ENCODE measurements at regions not wholly inside any gene's neighbourhood (a gene's known extent, or its start where the extent isn't known, plus 50 kb on each side); places are given as distances from the start of the nearest gene placed in this dataset.

DNA sequence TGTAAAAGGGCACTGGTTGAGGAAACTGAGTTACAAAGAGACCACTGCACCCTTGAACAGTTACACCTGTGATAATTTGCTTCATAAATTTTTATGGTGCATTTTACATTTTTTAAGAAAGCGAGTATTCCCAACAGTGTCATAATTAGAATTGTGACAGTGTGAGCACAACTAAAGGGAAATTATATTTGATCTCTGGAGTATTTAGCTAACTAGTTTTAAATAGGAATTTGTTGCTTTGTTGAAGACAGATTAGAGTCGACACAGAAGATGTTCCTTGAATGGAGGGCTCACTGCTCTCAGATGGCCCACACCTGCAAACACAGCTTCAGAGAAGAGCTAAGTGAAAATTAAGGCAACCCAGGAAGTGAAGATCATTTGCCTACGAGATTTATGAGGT is 555.0 kb upstream of the GOT2 start:
- peaks cover 4 to 26% (median 9%) of the 10 kb centered on the region in 8 donors for H3K9me3 Mint-ChIP-seq
- H3K27ac Mint-ChIP-seq: no peak overlapping the region
- CTCF ChIA-PET (ENCODE audit: partially characterized antibody): no interaction called here
- intact Hi-C loops (cut with micrococcal nuclease): no loop called here
- H3K4me3 Mint-ChIP-seq: no peak overlapping the region
- H3K4me3 ChIP-seq (ENCODE audit: low read length in 2 of 2): no peak overlapping the region
- no peak overlapping the region for H3K27ac ChIP-seq (ENCODE audit: low read depth, low read length)
- H3K4me1 Mint-ChIP-seq: no peaks in the 10 kb centered on the region
- no peak for DNase-seq
- no peaks in the 10 kb centered on the region for H3K4me1 ChIP-seq (ENCODE audit: insufficient read depth, low read length)
- H3K27me3 ChIP-seq (ENCODE audit: insufficient read depth, low read length): no peaks in the 10 kb centered on the region
- no peaks in the 10 kb centered on the region for H3K36me3 Mint-ChIP-seq
- no peaks in the 10 kb centered on the region for H3K36me3 ChIP-seq (ENCODE audit: insufficient read depth, low read length)
- POLR2A ChIA-PET (ENCODE audit: partially characterized antibody): no interaction called here
- H3K9me3 ChIP-seq (ENCODE audit: control insufficient read depth in 1 of 2, low read length in 2 of 2): no peaks in the 10 kb centered on the region
- H3K27me3 Mint-ChIP-seq: no peaks in the 10 kb centered on the region

- Mint-ChIP-seq H3K27ac (no peak overlapping the region), H3K27me3 (no peaks in the 10 kb centered on the region), H3K36me3 (no peaks in the 10 kb centered on the region), H3K4me3 (no peak overlapping the region), H3K4me1 (no peaks in the 10 kb centered on the region), H3K9me3 (peaks cover 0 to 5% (median 3%) of the 10 kb centered on the region in 8 donors)
- no peaks in the 10 kb centered on the region for H3K9me3 ChIP-seq (ENCODE audit: control insufficient read depth in 1 of 2, low read length in 2 of 2)
- POLR2A ChIA-PET (ENCODE audit: partially characterized antibody): no interaction called here
- CTCF ChIA-PET (ENCODE audit: partially characterized antibody): no interaction called here
- H3K4me3 ChIP-seq (ENCODE audit: low read length in 2 of 2): no peak overlapping the region
- no peaks in the 10 kb centered on the region for H3K36me3 ChIP-seq (ENCODE audit: insufficient read depth, low read length)
- no peak for DNase-seq
- H3K27me3 ChIP-seq (ENCODE audit: insufficient read depth, low read length): no peaks in the 10 kb centered on the region
- intact Hi-C loops (cut with micrococcal nuclease): no loop called here
- no peaks in the 10 kb centered on the region for H3K4me1 ChIP-seq (ENCODE audit: insufficient read depth, low read length)
- H3K27ac ChIP-seq (ENCODE audit: low read depth, low read length): no peak overlapping the region
Measured at GRCh38 chr16:59274141-59274540, 540.0 kb upstream of the GOT2 start.

DNA sequence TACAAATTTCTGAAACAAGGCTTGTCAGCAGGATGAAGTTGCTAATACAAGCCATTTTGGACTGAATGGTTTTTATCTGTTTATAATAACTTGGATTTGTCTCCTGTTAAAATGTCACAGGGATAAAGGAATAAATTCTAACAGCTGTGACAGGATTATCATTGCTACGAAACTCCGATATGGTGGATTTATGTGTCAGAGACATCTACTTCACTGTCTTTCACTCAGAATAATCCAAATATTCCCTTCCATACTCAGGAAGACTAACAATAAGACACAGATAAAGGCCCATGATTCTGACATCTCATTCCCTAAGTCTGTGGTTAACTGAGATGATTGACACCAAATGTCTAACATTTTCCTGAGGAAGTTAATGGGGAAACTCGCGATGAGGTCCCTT is 529.8 kb upstream of the GOT2 start:
- no peak overlapping the region for H3K4me3 Mint-ChIP-seq
- CTCF ChIA-PET (ENCODE audit: partially characterized antibody): no interaction called here
- H3K4me3 ChIP-seq (ENCODE audit: low read length in 2 of 2): no peak overlapping the region
- no peak for DNase-seq
- no peak overlapping the region for H3K27ac Mint-ChIP-seq
- H3K36me3 ChIP-seq (ENCODE audit: insufficient read depth, low read length): no peaks in the 10 kb centered on the region
- H3K9me3 Mint-ChIP-seq: peaks cover 0 to 17% (median 4%) of the 10 kb centered on the region in 8 donors
- no peaks in the 10 kb centered on the region for H3K9me3 ChIP-seq (ENCODE audit: control insufficient read depth in 1 of 2, low read length in 2 of 2)
- no peaks in the 10 kb centered on the region for H3K4me1 ChIP-seq (ENCODE audit: insufficient read depth, low read length)
- peaks cover 0 to 5% (median 4%) of the 10 kb centered on the region in 4 donors for H3K4me1 Mint-ChIP-seq
- POLR2A ChIA-PET (ENCODE audit: partially characterized antibody): no interaction called here
- no peaks in the 10 kb centered on the region for H3K27me3 Mint-ChIP-seq
- intact Hi-C loops (cut with micrococcal nuclease): no loop called here
- H3K27me3 ChIP-seq (ENCODE audit: insufficient read depth, low read length): no peaks in the 10 kb centered on the region
- H3K36me3 Mint-ChIP-seq: no peaks in the 10 kb centered on the region
- H3K27ac ChIP-seq (ENCODE audit: low read depth, low read length): no peak overlapping the region

DNA sequence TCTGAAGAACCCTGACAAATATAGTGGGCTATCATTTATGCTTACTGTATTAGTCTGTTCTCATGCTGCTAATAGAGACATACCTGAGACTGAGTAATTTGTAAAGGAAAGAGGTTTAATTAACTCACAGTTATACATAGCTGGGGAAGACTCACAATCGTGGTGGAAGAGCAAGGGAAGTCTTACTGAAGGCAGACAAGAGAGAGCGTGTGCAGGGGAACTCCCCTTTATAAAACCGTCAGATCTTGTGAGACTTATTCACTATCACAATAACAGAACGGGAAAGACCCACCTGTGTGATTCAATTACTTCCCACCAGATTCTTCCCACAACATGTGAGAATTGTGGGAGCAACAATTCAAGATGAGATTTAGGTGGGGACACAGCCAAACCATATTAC is 526.8 kb upstream of the GOT2 start:
- Mint-ChIP-seq H3K27me3 (no peaks in the 10 kb centered on the region), H3K9me3 (peaks cover 0 to 9% (median 2%) of the 10 kb centered on the region in 8 donors), H3K36me3 (no peaks in the 10 kb centered on the region), H3K4me3 (no peak overlapping the region), H3K4me1 (peaks cover 0 to 5% (median 3%) of the 10 kb centered on the region in 4 donors), H3K27ac (no peak overlapping the region)
- Histone ChIP-seq H3K9me3 (ENCODE audit: control insufficient read depth in 1 of 2, low read length in 2 of 2) (no peaks in the 10 kb centered on the region), H3K27ac (ENCODE audit: low read depth, low read length) (no peak overlapping the region), H3K4me1 (ENCODE audit: insufficient read depth, low read length) (no peaks in the 10 kb centered on the region), H3K4me3 (ENCODE audit: low read length in 2 of 2) (no peak overlapping the region), H3K27me3 (ENCODE audit: insufficient read depth, low read length) (no peaks in the 10 kb centered on the region), H3K36me3 (ENCODE audit: insufficient read depth, low read length) (no peaks in the 10 kb centered on the region)
- ChIA-PET CTCF (ENCODE audit: partially characterized antibody) (no interaction called here), POLR2A (ENCODE audit: partially characterized antibody) (no interaction called here)
- DNase-seq: no peak
- intact Hi-C loops (cut with micrococcal nuclease): no loop called here

DNA sequence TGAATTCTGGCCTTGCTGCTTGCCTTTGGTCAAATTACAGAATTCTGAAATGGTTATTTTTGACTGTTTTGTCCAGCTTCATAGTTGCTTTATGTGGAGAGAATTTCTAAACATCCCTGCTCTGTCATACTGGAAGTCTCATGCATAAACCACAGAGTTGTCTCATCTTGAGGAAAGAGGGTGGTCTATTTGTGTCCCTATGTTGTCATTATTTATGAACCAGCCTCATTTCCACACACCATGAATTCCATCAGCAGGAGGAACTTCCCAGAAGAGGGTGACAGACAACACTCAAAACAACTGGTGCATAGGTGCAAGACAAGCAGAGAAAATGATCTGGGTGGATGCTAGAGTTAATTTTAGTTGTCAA is 525.8 kb upstream of the GOT2 start:
- Mint-ChIP-seq H3K36me3 (no peaks in the 10 kb centered on the region), H3K27me3 (no peaks in the 10 kb centered on the region), H3K4me3 (peak overlapping the region in 1 of 8 donors; percentile 33), H3K27ac (peak overlapping the region in 1 of 7 donors; percentile 44), H3K9me3 (peaks cover 0 to 9% (median 2%) of the 10 kb centered on the region in 8 donors), H3K4me1 (peaks cover 0 to 5% (median 3%) of the 10 kb centered on the region in 4 donors)
- no peaks in the 10 kb centered on the region for H3K9me3 ChIP-seq (ENCODE audit: control insufficient read depth in 1 of 2, low read length in 2 of 2)
- no peak for DNase-seq
- intact Hi-C loops (cut with micrococcal nuclease): no loop called here
- H3K4me1 ChIP-seq (ENCODE audit: insufficient read depth, low read length): no peaks in the 10 kb centered on the region
- no peak overlapping the region for H3K4me3 ChIP-seq (ENCODE audit: low read length in 2 of 2)
- no peaks in the 10 kb centered on the region for H3K36me3 ChIP-seq (ENCODE audit: insufficient read depth, low read length)
- ChIA-PET CTCF (ENCODE audit: partially characterized antibody) (no interaction called here), POLR2A (ENCODE audit: partially characterized antibody) (no interaction called here)
- no peak overlapping the region for H3K27ac ChIP-seq (ENCODE audit: low read depth, low read length)
- no peaks in the 10 kb centered on the region for H3K27me3 ChIP-seq (ENCODE audit: insufficient read depth, low read length)

DNA sequence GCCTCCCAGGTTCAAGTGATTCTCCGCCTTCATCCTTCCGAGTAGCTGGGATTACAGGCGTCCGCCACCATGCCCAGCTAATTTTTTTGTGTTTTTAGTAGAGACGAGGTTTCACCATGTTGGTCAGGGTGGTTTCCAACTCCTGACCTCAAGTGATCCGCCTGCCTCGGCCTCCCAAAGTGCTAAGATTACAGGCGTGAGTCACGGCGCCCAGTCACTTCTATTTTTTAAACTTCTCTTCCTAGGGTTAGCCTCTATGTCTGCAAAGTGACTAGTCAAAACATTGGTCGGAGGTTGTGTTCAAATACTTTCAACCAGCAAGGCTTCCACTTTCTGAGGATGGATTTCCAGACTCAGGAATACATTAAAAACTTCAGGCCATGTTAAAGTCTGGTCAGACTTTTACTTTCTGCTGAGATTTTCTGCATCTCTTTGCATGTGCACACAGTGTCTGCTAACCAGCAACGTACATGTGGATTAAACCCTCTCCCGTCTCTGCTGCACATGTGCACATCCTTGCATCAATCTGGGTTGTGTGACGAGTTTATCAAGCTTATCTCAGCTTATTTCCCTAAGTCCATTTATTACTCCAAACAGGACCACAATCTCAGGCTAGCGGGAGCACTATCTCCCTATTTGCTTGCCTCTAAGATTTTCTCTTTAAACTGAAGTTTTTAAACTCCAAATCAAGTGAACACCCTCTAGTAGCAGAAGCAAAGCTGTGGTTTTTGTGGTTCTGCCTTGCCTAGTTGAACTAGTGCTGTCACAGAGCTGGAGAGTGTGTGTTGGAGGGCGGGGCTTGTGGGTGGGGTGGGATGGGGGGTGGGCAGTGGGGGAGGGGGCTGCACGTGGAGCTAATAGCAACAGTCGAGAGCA is 525.2 kb upstream of the GOT2 start:
- Histone ChIP-seq H3K27ac (ENCODE audit: low read depth, low read length) (no peak overlapping the region), H3K4me1 (ENCODE audit: insufficient read depth, low read length) (no peaks in the 10 kb centered on the region), H3K36me3 (ENCODE audit: insufficient read depth, low read length) (no peaks in the 10 kb centered on the region), H3K9me3 (ENCODE audit: control insufficient read depth in 1 of 2, low read length in 2 of 2) (no peaks in the 10 kb centered on the region), H3K27me3 (ENCODE audit: insufficient read depth, low read length) (no peaks in the 10 kb centered on the region), H3K4me3 (ENCODE audit: low read length in 2 of 2) (no peak overlapping the region)
- ChIA-PET POLR2A (ENCODE audit: partially characterized antibody) (no interaction called here), CTCF (ENCODE audit: partially characterized antibody) (no interaction called here)
- H3K9me3 Mint-ChIP-seq: peaks cover 0 to 9% (median 4%) of the 10 kb centered on the region in 8 donors
- no peaks in the 10 kb centered on the region for H3K27me3 Mint-ChIP-seq
- no peak for DNase-seq
- H3K4me3 Mint-ChIP-seq: peak overlapping the region in 4 of 8 donors; percentile 14 to 46 (median 34)
- H3K4me1 Mint-ChIP-seq: peaks cover 0 to 5% (median 3%) of the 10 kb centered on the region in 4 donors
- intact Hi-C loops (cut with micrococcal nuclease): no loop called here
- H3K36me3 Mint-ChIP-seq: no peaks in the 10 kb centered on the region
- H3K27ac Mint-ChIP-seq: no peak overlapping the region

- Histone ChIP-seq H3K36me3 (ENCODE audit: insufficient read depth, low read length) (no peaks in the 10 kb centered on the region), H3K27ac (ENCODE audit: low read depth, low read length) (no peak overlapping the region), H3K4me1 (ENCODE audit: insufficient read depth, low read length) (no peaks in the 10 kb centered on the region), H3K4me3 (ENCODE audit: low read length in 2 of 2) (no peak overlapping the region), H3K27me3 (ENCODE audit: insufficient read depth, low read length) (no peaks in the 10 kb centered on the region), H3K9me3 (ENCODE audit: control insufficient read depth in 1 of 2, low read length in 2 of 2) (no peaks in the 10 kb centered on the region)
- Mint-ChIP-seq H3K4me3 (no peak overlapping the region), H3K4me1 (no peaks in the 10 kb centered on the region), H3K36me3 (no peaks in the 10 kb centered on the region), H3K9me3 (peaks cover 0 to 9% (median 4%) of the 10 kb centered on the region in 8 donors), H3K27me3 (no peaks in the 10 kb centered on the region), H3K27ac (no peak overlapping the region)
- DNase-seq: no peak
- ChIA-PET CTCF (ENCODE audit: partially characterized antibody) (no interaction called here), POLR2A (ENCODE audit: partially characterized antibody) (no interaction called here)
- intact Hi-C loops (cut with micrococcal nuclease): no loop called here
Measured at GRCh38 chr16:59252317-59252716, 518.2 kb upstream of the GOT2 start.

Data from CD4-positive, alpha-beta memory T cell (primary cell).